ENCODE measurements at regions not wholly inside any gene's neighbourhood (a gene's known extent, or its start where the extent isn't known, plus 50 kb on each side); places are given as distances from the start of the nearest gene placed in this dataset.

GRCh38 chr7:153452661-153453060 is 599.5 kb upstream of the DPP6 start:
- ATAC-seq (no peak), DNase-seq (ENCODE audit: low spot score) (no peak)
- Mint-ChIP-seq H3K9me3 (peaks cover 71% of the 10 kb centered on the region), H3K36me3 (peaks cover 88% of the 10 kb centered on the region), H3K4me1 (no peaks in the 10 kb centered on the region), H3K27ac (no peak overlapping the region), H3K4me3 (no peak overlapping the region), H3K27me3 (ENCODE audit: low read depth) (peaks cover 16% of the 10 kb centered on the region)
- TF ChIP-seq ZNF121 (CRISPR knock-in tag; IDR thresholded peaks at IDR 0.05) (no peak), ZNF396 (CRISPR knock-in tag; IDR thresholded peaks at IDR 0.05; ENCODE audit: borderline replicate concordance) (no peak), ERG (CRISPR knock-in tag; IDR thresholded peaks at IDR 0.05) (no peak), NFYB (CRISPR knock-in tag; conservative IDR thresholded peaks at IDR 0.05; ENCODE audit: low read depth) (no peak), NR3C1 (CRISPR knock-in tag; conservative IDR thresholded peaks at IDR 0.05; ENCODE audit: low read depth) (no peak), JAZF1 (CRISPR knock-in tag; IDR thresholded peaks at IDR 0.05) (no peak), HMGA2 (CRISPR knock-in tag; IDR thresholded peaks at IDR 0.05) (no peak), ZSCAN18 (CRISPR knock-in tag; IDR thresholded peaks at IDR 0.05) (no peak), ZNF281 (CRISPR knock-in tag; IDR thresholded peaks at IDR 0.05) (no peak), OVOL2 (CRISPR knock-in tag; IDR thresholded peaks at IDR 0.05; ENCODE audit: borderline replicate concordance) (no peak), NR1H2 (CRISPR knock-in tag; IDR thresholded peaks at IDR 0.05) (no peak), MYBL2 (CRISPR knock-in tag; IDR thresholded peaks at IDR 0.05) (no peak), ZNF263 (CRISPR knock-in tag; IDR thresholded peaks at IDR 0.05; ENCODE audit: low read depth) (no peak), ZNF219 (CRISPR knock-in tag; IDR thresholded peaks at IDR 0.05; ENCODE audit: borderline replicate concordance) (no peak), ATF3 (CRISPR knock-in tag; conservative IDR thresholded peaks at IDR 0.05) (no peak)
- TF ChIP-seq, protein P1, sequence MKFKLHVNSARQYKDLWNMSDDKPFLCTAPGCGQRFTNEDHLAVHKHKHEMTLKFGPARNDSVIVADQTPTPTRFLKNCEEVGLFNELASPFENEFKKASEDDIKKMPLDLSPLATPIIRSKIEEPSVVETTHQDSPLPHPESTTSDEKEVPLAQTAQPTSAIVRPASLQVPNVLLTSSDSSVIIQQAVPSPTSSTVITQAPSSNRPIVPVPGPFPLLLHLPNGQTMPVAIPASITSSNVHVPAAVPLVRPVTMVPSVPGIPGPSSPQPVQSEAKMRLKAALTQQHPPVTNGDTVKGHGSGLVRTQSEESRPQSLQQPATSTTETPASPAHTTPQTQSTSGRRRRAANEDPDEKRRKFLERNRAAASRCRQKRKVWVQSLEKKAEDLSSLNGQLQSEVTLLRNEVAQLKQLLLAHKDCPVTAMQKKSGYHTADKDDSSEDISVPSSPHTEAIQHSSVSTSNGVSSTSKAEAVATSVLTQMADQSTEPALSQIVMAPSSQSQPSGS (CRISPR knock-in tag; IDR thresholded peaks at IDR 0.05; ENCODE audit: borderline replicate concordance, low read depth), result no peak
- TF ChIP-seq, protein P2, sequence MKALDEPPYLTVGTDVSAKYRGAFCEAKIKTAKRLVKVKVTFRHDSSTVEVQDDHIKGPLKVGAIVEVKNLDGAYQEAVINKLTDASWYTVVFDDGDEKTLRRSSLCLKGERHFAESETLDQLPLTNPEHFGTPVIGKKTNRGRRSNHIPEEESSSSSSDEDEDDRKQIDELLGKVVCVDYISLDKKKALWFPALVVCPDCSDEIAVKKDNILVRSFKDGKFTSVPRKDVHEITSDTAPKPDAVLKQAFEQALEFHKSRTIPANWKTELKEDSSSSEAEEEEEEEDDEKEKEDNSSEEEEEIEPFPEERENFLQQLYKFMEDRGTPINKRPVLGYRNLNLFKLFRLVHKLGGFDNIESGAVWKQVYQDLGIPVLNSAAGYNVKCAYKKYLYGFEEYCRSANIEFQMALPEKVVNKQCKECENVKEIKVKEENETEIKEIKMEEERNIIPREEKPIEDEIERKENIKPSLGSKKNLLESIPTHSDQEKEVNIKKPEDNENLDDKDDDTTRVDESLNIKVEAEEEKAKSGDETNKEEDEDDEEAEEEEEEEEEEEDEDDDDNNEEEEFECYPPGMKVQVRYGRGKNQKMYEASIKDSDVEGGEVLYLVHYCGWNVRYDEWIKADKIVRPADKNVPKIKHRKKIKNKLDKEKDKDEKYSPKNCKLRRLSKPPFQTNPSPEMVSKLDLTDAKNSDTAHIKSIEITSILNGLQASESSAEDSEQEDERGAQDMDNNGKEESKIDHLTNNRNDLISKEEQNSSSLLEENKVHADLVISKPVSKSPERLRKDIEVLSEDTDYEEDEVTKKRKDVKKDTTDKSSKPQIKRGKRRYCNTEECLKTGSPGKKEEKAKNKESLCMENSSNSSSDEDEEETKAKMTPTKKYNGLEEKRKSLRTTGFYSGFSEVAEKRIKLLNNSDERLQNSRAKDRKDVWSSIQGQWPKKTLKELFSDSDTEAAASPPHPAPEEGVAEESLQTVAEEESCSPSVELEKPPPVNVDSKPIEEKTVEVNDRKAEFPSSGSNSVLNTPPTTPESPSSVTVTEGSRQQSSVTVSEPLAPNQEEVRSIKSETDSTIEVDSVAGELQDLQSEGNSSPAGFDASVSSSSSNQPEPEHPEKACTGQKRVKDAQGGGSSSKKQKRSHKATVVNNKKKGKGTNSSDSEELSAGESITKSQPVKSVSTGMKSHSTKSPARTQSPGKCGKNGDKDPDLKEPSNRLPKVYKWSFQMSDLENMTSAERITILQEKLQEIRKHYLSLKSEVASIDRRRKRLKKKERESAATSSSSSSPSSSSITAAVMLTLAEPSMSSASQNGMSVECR (CRISPR knock-in tag; IDR thresholded peaks at IDR 0.05; ENCODE audit: borderline replicate concordance), result no peak
- CTCF ChIA-PET, result no interaction called here
- POLR2A ChIA-PET, result no interaction called here

All from WTC11 (cell line).